Osteocyte (in vitro differentiated cells): ENCODE measurements at regions not wholly inside any gene's neighbourhood (a gene's known extent, or its start where the extent isn't known, plus 50 kb on each side); places are given as distances from the start of the nearest gene placed in this dataset.

Experiments
- DNase-seq: peaks from one replicate; pipeline ENCODE4 v3.0.0; 2021; ENCODE audit warnings: mixed read lengths; ENCODE audit not compliant: unreplicated experiment; ENCODE audit errors: extremely low spot score
- H3K27ac Mint-ChIP-seq: one replicate; pipeline ENCODE4 v1.8.0; 2021; ENCODE audit warnings: mild to moderate bottlenecking, mixed read lengths; ENCODE audit not compliant: unreplicated experiment
- H3K27me3 Mint-ChIP-seq: one replicate; pipeline ENCODE4 v1.8.0; 2021; ENCODE audit warnings: mixed read lengths; ENCODE audit not compliant: unreplicated experiment
- H3K36me3 Mint-ChIP-seq: one replicate; pipeline ENCODE4 v1.8.0; 2021; ENCODE audit warnings: mixed read lengths; ENCODE audit not compliant: unreplicated experiment
- H3K4me1 Mint-ChIP-seq: one replicate; pipeline ENCODE4 v1.8.0; 2021; ENCODE audit warnings: mixed read lengths; ENCODE audit not compliant: unreplicated experiment
- H3K4me3 Mint-ChIP-seq: one replicate; pipeline ENCODE4 v1.8.0; 2021; ENCODE audit warnings: mild to moderate bottlenecking, moderate library complexity, mixed read lengths; ENCODE audit not compliant: unreplicated experiment
- H3K9me3 Mint-ChIP-seq: one replicate; pipeline ENCODE4 v1.8.0; 2021; ENCODE audit warnings: mixed read lengths; ENCODE audit not compliant: unreplicated experiment
- CTCF ChIP-seq: fragments of 200-600 bp; sonication (generic); IDR thresholded peaks from 2 replicates; pipeline ENCODE4 v1.5.0; 2021; ENCODE audit warnings: antibody characterized with exemption, mild to moderate bottlenecking, moderate library complexity

- no peaks in the 10 kb centered on the region for H3K36me3 Mint-ChIP-seq
- H3K27ac Mint-ChIP-seq, result peak overlapping the region; percentile 11
- no peak for TF ChIP-seq CTCF
- H3K4me3 Mint-ChIP-seq, result no peak overlapping the region
- no peaks in the 10 kb centered on the region for H3K27me3 Mint-ChIP-seq
- peaks cover 28% of the 10 kb centered on the region for H3K4me1 Mint-ChIP-seq
- H3K9me3 Mint-ChIP-seq, result no peaks in the 10 kb centered on the region
- DNase-seq, result no peak
Observed at GRCh38 chr6:9647599-9647998, 767.3 kb downstream of the TFAP2A start.

DNA sequence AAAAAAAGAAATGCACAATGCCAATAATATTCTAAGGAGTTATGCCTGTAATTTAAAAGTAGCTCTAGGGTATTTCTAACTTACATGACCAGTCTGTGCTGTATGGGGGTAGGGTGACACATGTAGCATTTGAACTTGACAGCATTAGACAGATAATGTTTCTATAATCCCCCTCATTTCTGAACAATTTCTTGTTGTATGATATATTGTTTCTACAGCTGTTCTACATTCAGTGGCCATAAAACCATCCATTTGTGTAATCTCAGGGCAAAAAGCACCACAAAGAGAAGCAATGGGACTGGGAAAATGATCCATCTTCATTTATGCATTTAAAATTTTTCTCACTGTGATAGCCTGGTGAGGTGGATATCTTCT is 767.8 kb downstream of the TFAP2A start:
- peak overlapping the region; percentile 1 for H3K27ac Mint-ChIP-seq
- H3K9me3 Mint-ChIP-seq, result no peaks in the 10 kb centered on the region
- TF ChIP-seq CTCF, result no peak
- H3K27me3 Mint-ChIP-seq, result no peaks in the 10 kb centered on the region
- H3K4me3 Mint-ChIP-seq, result no peak overlapping the region
- H3K36me3 Mint-ChIP-seq, result no peaks in the 10 kb centered on the region
- DNase-seq, result no peak
- peaks cover 28% of the 10 kb centered on the region for H3K4me1 Mint-ChIP-seq

- H3K9me3 Mint-ChIP-seq, result no peaks in the 10 kb centered on the region
- no peaks in the 10 kb centered on the region for H3K27me3 Mint-ChIP-seq
- H3K27ac Mint-ChIP-seq, result peak overlapping the region; percentile 11
- H3K4me3 Mint-ChIP-seq, result no peak overlapping the region
- no peak for TF ChIP-seq CTCF
- no peak for DNase-seq
- peaks cover 28% of the 10 kb centered on the region for H3K4me1 Mint-ChIP-seq
- no peaks in the 10 kb centered on the region for H3K36me3 Mint-ChIP-seq
Observed at GRCh38 chr6:9646342-9647070, 768.4 kb downstream of the TFAP2A start.

GRCh38 chr6:9638861-9639260 is 776.0 kb downstream of the TFAP2A start:
- Mint-ChIP-seq H3K4me1 (peaks cover 6% of the 10 kb centered on the region), H3K27me3 (no peaks in the 10 kb centered on the region), H3K9me3 (no peaks in the 10 kb centered on the region), H3K27ac (no peak overlapping the region), H3K4me3 (no peak overlapping the region), H3K36me3 (no peaks in the 10 kb centered on the region)
- TF ChIP-seq CTCF, result no peak
- DNase-seq, result no peak

- DNase-seq, result no peak
- TF ChIP-seq CTCF, result no peak
- no peaks in the 10 kb centered on the region for H3K27me3 Mint-ChIP-seq
- no peaks in the 10 kb centered on the region for H3K4me1 Mint-ChIP-seq
- H3K27ac Mint-ChIP-seq, result no peak overlapping the region
- no peak overlapping the region for H3K4me3 Mint-ChIP-seq
- peaks cover 8% of the 10 kb centered on the region for H3K9me3 Mint-ChIP-seq
- no peaks in the 10 kb centered on the region for H3K36me3 Mint-ChIP-seq
Observed at GRCh38 chr6:9634776-9635175, 780.1 kb downstream of the TFAP2A start.
